Large intestine (tissue), 3 donors: ENCODE measurements at regions not wholly inside any gene's neighbourhood (a gene's known extent, or its start where the extent isn't known, plus 50 kb on each side); places are given as distances from the start of the nearest gene placed in this dataset.
"Not testable (repeated sequence)": the region's sequence is repeated elsewhere in the genome, so short reads cannot be mapped to it uniquely, and the experiment has no call there.

Experiments
- DNase-seq, 2 donors: peaks; one replicate each; pipeline versions ENCODE4 v3.0.0 to v3.0.0-alpha.2; 2013
- H3K27ac ChIP-seq: one replicate; pipeline ENCODE4 v1.5.1; 2013; ENCODE audit warnings: low read length
- H3K27me3 ChIP-seq: 2 replicates; pipeline ENCODE4 v1.6.1; 2013; ENCODE audit warnings: low read length; ENCODE audit not compliant: control insufficient read depth, insufficient read depth
- H3K36me3 ChIP-seq: 2 replicates; pipeline ENCODE4 v1.6.1; 2013; ENCODE audit warnings: low read length; ENCODE audit not compliant: control insufficient read depth, insufficient read depth
- H3K4me1 ChIP-seq: one replicate; pipeline ENCODE4 v1.6.1; 2013; ENCODE audit warnings: low read length; ENCODE audit not compliant: control insufficient read depth, insufficient read depth
- H3K4me3 ChIP-seq: one replicate; pipeline ENCODE4 v1.5.1; 2013; ENCODE audit warnings: low read length
- H3K9me3 ChIP-seq: one replicate; pipeline ENCODE4 v1.6.1; 2013; ENCODE audit warnings: mild to moderate bottlenecking, low read depth, low read length, moderate library complexity; ENCODE audit not compliant: control insufficient read depth
- WGBS: methylation state at CpG from one replicate; pipeline ENCODE4 v1.1.5; 2013; ENCODE audit warnings: low lambda C conversion rate; ENCODE audit not compliant: insufficient coverage; 5-methylcytosine and 5-hydroxymethylcytosine counted together

DNA sequence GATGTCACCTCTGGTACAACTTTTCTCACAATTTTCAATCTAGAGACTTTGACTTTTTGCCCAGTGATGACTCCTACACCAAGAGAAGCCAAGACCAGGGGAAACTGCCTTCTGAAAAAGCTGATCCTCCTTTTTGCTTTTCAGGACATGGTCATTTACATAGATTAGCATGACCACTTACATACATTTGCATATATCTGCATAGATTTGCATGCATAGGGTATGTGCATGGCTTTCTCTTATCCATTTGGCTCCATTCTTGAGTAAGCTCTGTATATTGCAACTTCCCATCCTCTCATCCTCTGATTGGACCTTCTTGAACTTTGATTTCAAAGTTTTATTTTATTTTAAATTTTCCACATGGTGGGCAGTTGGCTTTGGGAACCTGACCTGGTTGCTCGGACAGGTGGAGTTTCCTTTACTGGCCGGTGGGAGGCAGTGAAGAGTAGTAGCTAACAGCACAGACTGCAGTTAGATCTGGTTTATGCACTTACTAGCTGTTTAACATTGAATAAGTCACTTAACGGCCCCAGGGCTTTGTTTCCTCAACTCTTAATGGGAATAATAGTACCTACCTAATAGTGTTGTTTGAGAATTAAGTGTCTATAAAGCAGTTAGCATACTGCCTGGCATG, 92.9 kb downstream of the GPR139 start:
- WGBS, result no CpG with 5 or more reads among the region's 3 CpGs
- Histone ChIP-seq H3K27me3 (no peaks in the 10 kb centered on the region), H3K4me1 (no peaks in the 10 kb centered on the region), H3K4me3 (no peak overlapping the region), H3K36me3 (no peaks in the 10 kb centered on the region), H3K9me3 (no peaks in the 10 kb centered on the region), H3K27ac (no peak overlapping the region)
- no peak for DNase-seq

- DNase-seq, result no peak
- 75% methylated on average over 1 of the region's 4 CpGs for WGBS
- H3K36me3 ChIP-seq, result no peaks in the 10 kb centered on the region
- no peak overlapping the region for H3K4me3 ChIP-seq
- H3K27ac ChIP-seq, result no peak overlapping the region
- H3K9me3 ChIP-seq, result no peaks in the 10 kb centered on the region
- H3K4me1 ChIP-seq, result no peaks in the 10 kb centered on the region
- H3K27me3 ChIP-seq, result no peaks in the 10 kb centered on the region
These were observed 94.1 kb downstream of the GPR139 start for GRCh38 chr16:19979638-19980037.

DNA sequence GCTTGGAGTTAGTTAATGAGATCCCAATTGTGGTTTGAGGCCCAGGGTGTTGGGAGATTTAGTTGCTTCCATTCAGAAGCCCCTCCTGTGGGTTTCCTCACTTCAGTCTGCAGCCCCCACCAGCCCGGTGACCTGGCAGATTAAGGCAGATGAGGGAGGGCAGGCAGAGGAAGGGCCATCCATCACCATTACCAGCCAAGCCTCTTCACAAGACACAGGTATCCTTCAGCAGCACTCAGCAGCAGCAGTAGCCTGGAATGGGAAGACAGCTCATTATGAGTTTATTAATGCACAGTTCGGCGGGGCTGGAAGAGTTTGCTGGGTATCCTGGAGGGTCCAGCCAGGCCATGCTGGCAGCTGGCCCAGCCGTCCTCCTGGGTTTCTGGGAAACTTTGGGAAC, 90.0 kb upstream of the GPRC5B start:
- Histone ChIP-seq H3K36me3 (no peaks in the 10 kb centered on the region), H3K27me3 (no peaks in the 10 kb centered on the region), H3K4me1 (no peaks in the 10 kb centered on the region), H3K4me3 (no peak overlapping the region), H3K9me3 (no peaks in the 10 kb centered on the region), H3K27ac (no peak overlapping the region)
- no peak for DNase-seq
- WGBS, result no CpG with 5 or more reads among the region's 4 CpGs

- WGBS, result no CpG with 5 or more reads among the region's 4 CpGs
- Histone ChIP-seq H3K4me1 (no peaks in the 10 kb centered on the region), H3K36me3 (no peaks in the 10 kb centered on the region), H3K9me3 (no peaks in the 10 kb centered on the region), H3K27me3 (peaks cover 3% of the 10 kb centered on the region), H3K4me3 (no peak overlapping the region), H3K27ac (no peak overlapping the region)
- no peak for DNase-seq
These were observed 87.5 kb upstream of the GPRC5B start for GRCh38 chr16:19972111-19972510.

DNA sequence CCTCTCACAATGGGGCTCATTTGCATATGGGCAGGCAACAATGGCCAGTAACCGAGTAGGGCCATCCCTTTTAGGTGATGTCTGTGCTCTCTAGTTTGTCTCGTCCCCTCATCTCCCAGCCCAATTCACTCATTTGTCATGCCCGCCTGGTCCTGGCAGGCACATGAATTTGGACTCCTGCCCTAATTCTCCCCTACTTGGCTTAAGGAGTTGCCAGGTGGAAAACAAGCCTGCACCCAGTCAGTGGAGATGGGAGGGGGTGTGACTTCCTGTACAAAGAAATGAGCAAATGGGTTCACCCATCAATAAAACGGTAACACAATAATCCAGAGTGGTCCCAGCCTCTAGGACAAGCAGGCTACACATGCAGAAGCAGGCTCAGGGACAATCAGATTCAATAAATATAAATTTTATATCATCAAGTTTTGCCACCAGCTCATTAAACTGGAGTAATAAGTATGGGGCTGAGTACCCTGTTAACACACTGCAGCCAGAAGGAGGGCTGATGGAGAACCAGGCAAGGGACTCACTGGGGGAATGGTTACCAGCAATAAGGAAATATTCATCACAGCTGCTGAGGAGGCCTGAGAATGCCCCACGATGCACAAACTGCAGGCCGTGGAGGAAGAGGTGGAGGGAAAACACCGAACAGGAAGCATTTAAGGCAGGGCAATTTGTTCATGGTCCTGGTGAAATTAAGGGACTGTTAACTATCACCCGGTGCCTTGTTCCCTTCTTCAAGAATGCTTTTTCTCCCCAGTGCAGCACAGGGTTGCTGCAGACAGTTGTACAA, 84.4 kb upstream of the GPRC5B start:
- no CpG with 5 or more reads among the region's 8 CpGs for WGBS
- peaks cover 3% of the 10 kb centered on the region for H3K27me3 ChIP-seq
- H3K27ac ChIP-seq, result no peak overlapping the region
- no peak for DNase-seq
- H3K4me3 ChIP-seq, result no peak overlapping the region
- H3K36me3 ChIP-seq, result no peaks in the 10 kb centered on the region
- no peaks in the 10 kb centered on the region for H3K4me1 ChIP-seq
- H3K9me3 ChIP-seq, result no peaks in the 10 kb centered on the region

DNA sequence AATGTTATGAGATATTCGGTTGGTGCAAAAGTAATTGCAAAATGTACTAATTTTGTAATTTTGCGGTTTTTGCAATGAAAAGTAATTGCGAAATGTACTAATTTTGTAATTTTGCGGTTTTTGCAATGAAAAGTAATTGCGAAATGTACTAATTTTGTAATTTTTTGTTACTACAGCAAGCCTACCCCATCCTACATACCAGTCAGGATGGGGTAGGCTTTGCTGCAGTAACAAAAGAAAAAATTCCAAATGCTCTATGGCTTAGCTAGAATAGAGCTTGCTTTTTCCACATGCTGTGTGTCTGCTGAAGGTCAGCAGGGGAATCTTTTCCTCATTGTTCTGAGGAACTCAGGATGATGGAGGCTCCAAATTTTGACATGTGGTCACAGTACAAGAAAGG, 83.3 kb upstream of the GPRC5B start:
- WGBS, result 98% methylated on average over 5 of the region's 5 CpGs
- Histone ChIP-seq H3K27me3 (peaks cover 3% of the 10 kb centered on the region), H3K27ac (no peak overlapping the region), H3K9me3 (no peaks in the 10 kb centered on the region), H3K4me1 (no peaks in the 10 kb centered on the region), H3K36me3 (no peaks in the 10 kb centered on the region), H3K4me3 (no peak overlapping the region)
- no peak for DNase-seq

- no peak for DNase-seq
- Histone ChIP-seq H3K27me3 (peaks cover 3% of the 10 kb centered on the region), H3K27ac (no peak overlapping the region), H3K4me1 (no peaks in the 10 kb centered on the region), H3K9me3 (no peaks in the 10 kb centered on the region), H3K36me3 (no peaks in the 10 kb centered on the region), H3K4me3 (no peak overlapping the region)
These were observed 82.9 kb upstream of the GPRC5B start for GRCh38 chr16:19967561-19967960.

GRCh38 chr16:19963301-19963700, 78.7 kb upstream of the GPRC5B start:
- Histone ChIP-seq H3K9me3 (no peaks in the 10 kb centered on the region), H3K4me3 (no peak overlapping the region), H3K4me1 (no peaks in the 10 kb centered on the region), H3K36me3 (no peaks in the 10 kb centered on the region), H3K27ac (no peak overlapping the region), H3K27me3 (peaks cover 5% of the 10 kb centered on the region)
- no CpG with 5 or more reads among the region's 5 CpGs for WGBS
- no peak for DNase-seq

DNA sequence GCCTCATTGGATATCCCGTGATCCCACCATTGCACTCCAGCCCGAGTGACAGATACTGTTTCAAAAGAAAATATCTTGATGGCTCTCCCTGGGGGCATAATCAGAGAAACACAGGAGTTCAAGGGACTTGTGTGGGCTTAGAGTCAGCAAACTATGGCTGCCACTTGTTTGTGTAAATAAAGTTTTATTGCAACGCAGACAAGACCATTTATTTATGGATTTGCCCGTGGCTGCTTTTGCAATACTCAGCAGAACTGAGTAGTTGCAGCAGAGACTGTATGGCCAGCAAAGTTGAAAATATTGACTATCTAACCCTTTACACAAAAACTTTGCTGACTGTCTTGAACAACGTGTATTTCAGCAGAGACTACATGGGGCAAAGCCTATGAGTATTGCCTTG, 75.5 kb upstream of the GPRC5B start:
- Histone ChIP-seq H3K4me1 (no peaks in the 10 kb centered on the region), H3K36me3 (no peaks in the 10 kb centered on the region), H3K27me3 (peaks cover 5% of the 10 kb centered on the region), H3K9me3 (no peaks in the 10 kb centered on the region), H3K27ac (no peak overlapping the region), H3K4me3 (no peak overlapping the region)
- no peak for DNase-seq
- no CpG with 5 or more reads among the region's 5 CpGs for WGBS

GRCh38 chr16:19959736-19960135, 75.1 kb upstream of the GPRC5B start:
- no peaks in the 10 kb centered on the region for H3K36me3 ChIP-seq
- WGBS, result no CpG with 5 or more reads among the region's 5 CpGs
- H3K27ac ChIP-seq, result no peak overlapping the region
- no peaks in the 10 kb centered on the region for H3K4me1 ChIP-seq
- H3K4me3 ChIP-seq, result no peak overlapping the region
- DNase-seq, result no peak
- H3K9me3 ChIP-seq, result no peaks in the 10 kb centered on the region
- peaks cover 5% of the 10 kb centered on the region for H3K27me3 ChIP-seq

DNA sequence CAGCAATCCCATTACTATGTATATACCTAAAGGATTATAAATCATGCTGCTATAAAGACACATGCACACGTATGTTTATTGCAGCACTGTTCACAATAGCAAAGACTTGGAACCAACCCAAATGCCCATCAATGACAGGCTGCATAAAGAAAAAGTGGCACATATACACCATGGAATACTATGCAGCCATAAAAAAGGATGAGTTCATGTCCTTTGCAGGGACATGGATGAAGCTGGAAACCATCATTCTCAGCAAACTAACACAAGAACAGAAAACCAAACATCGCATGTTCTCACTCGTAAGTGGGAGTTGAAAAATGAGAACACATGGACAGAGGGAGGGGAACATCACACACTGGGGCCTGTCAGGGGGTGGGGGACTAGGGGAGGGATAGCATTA, 71.2 kb upstream of the GPRC5B start:
- not testable (repeated sequence) for H3K4me3 ChIP-seq, H3K27ac ChIP-seq, DNase-seq, H3K36me3 ChIP-seq, H3K27me3 ChIP-seq, H3K4me1 ChIP-seq, H3K9me3 ChIP-seq
- WGBS, result no CpG with 5 or more reads among the region's 3 CpGs
